ENCODE measurements at regions not wholly inside any gene's neighbourhood (a gene's known extent, or its start where the extent isn't known, plus 50 kb on each side); places are given as distances from the start of the nearest gene placed in this dataset.

GRCh38 chr4:164293203-164293602 lies 460.7 kb upstream of the SMIM31 start:
- H3K4me3 Mint-ChIP-seq = no peak overlapping the region
- no peak overlapping the region for H3K27ac Mint-ChIP-seq
- DNase-seq (ENCODE audit: low spot score in 2 of 2) (no peak), ATAC-seq (no peak)
- H3K36me3 Mint-ChIP-seq = no peaks in the 10 kb centered on the region
- H3K9me3 Mint-ChIP-seq = peaks cover 10% of the 10 kb centered on the region
- no peaks in the 10 kb centered on the region for H3K4me1 Mint-ChIP-seq

- Mint-ChIP-seq H3K4me3 (no peak overlapping the region), H3K9me3 (peaks cover 10% of the 10 kb centered on the region), H3K4me1 (no peaks in the 10 kb centered on the region), H3K36me3 (no peaks in the 10 kb centered on the region), H3K27ac (no peak overlapping the region)
- ATAC-seq = no peak
- DNase-seq (ENCODE audit: low spot score in 2 of 2) = no peak
Observed at GRCh38 chr4:164293743-164294142, 460.2 kb upstream of the SMIM31 start.

- Mint-ChIP-seq H3K27ac (no peak overlapping the region), H3K36me3 (no peaks in the 10 kb centered on the region), H3K4me1 (no peaks in the 10 kb centered on the region), H3K4me3 (no peak overlapping the region), H3K9me3 (peaks cover 12% of the 10 kb centered on the region)
- DNase-seq (ENCODE audit: low spot score in 2 of 2) = no peak
- no peak for ATAC-seq
Observed at GRCh38 chr4:164301430-164301829, 452.5 kb upstream of the SMIM31 start.

- Mint-ChIP-seq H3K36me3 (no peaks in the 10 kb centered on the region), H3K4me3 (no peak overlapping the region), H3K4me1 (no peaks in the 10 kb centered on the region), H3K9me3 (peaks cover 15% of the 10 kb centered on the region), H3K27ac (no peak overlapping the region)
- DNase-seq (ENCODE audit: low spot score in 2 of 2) = no peak
- ATAC-seq = no peak
Observed at GRCh38 chr4:164304101-164304639, 449.8 kb upstream of the SMIM31 start.

GRCh38 chr4:164304861-164305260 lies 449.1 kb upstream of the SMIM31 start:
- Mint-ChIP-seq H3K4me1 (no peaks in the 10 kb centered on the region), H3K36me3 (no peaks in the 10 kb centered on the region), H3K4me3 (no peak overlapping the region), H3K27ac (no peak overlapping the region), H3K9me3 (peaks cover 15% of the 10 kb centered on the region)
- no peak for DNase-seq (ENCODE audit: low spot score in 2 of 2)
- no peak for ATAC-seq

- Mint-ChIP-seq H3K4me1 (no peaks in the 10 kb centered on the region), H3K36me3 (no peaks in the 10 kb centered on the region), H3K27ac (no peak overlapping the region), H3K9me3 (peaks cover 5% of the 10 kb centered on the region), H3K4me3 (no peak overlapping the region)
- no peak for DNase-seq (ENCODE audit: low spot score in 2 of 2)
- ATAC-seq = no peak
Observed at GRCh38 chr4:164307262-164307661, 446.7 kb upstream of the SMIM31 start.

GRCh38 chr4:164312671-164313070 lies 441.3 kb upstream of the SMIM31 start:
- Mint-ChIP-seq H3K9me3 (peaks cover 9% of the 10 kb centered on the region), H3K36me3 (no peaks in the 10 kb centered on the region), H3K4me1 (no peaks in the 10 kb centered on the region), H3K4me3 (no peak overlapping the region), H3K27ac (no peak overlapping the region)
- DNase-seq (ENCODE audit: low spot score in 2 of 2) (no peak), ATAC-seq (no peak)

GRCh38 chr4:164313853-164314252 lies 440.1 kb upstream of the SMIM31 start:
- Mint-ChIP-seq H3K36me3 (no peaks in the 10 kb centered on the region), H3K4me3 (no peak overlapping the region), H3K4me1 (no peaks in the 10 kb centered on the region), H3K9me3 (peaks cover 7% of the 10 kb centered on the region), H3K27ac (no peak overlapping the region)
- ATAC-seq = no peak
- no peak for DNase-seq (ENCODE audit: low spot score in 2 of 2)

GRCh38 chr4:164318350-164318749 lies 435.6 kb upstream of the SMIM31 start:
- Mint-ChIP-seq H3K4me3 (no peak overlapping the region), H3K36me3 (no peaks in the 10 kb centered on the region), H3K27ac (no peak overlapping the region), H3K4me1 (no peaks in the 10 kb centered on the region), H3K9me3 (peaks cover 6% of the 10 kb centered on the region)
- ATAC-seq = no peak
- no peak for DNase-seq (ENCODE audit: low spot score in 2 of 2)

GRCh38 chr4:164319688-164320087 lies 434.2 kb upstream of the SMIM31 start:
- ATAC-seq = no peak
- no peak overlapping the region for H3K4me3 Mint-ChIP-seq

GRCh38 chr4:164320847-164321246 lies 433.1 kb upstream of the SMIM31 start:
- no peaks in the 10 kb centered on the region for H3K4me1 Mint-ChIP-seq
- no peaks in the 10 kb centered on the region for H3K36me3 Mint-ChIP-seq
- peaks cover 6% of the 10 kb centered on the region for H3K9me3 Mint-ChIP-seq
- H3K4me3 Mint-ChIP-seq = no peak overlapping the region
- no peak for DNase-seq (ENCODE audit: low spot score in 2 of 2)
- ATAC-seq = no peak
- H3K27ac Mint-ChIP-seq = no peak overlapping the region

More at GRCh38 chr4:164319688-164320087, 434.2 kb upstream of the SMIM31 start:
- Mint-ChIP-seq H3K9me3 (peaks cover 6% of the 10 kb centered on the region), H3K36me3 (no peaks in the 10 kb centered on the region), H3K4me1 (no peaks in the 10 kb centered on the region), H3K27ac (no peak overlapping the region)
- no peak for DNase-seq (ENCODE audit: low spot score in 2 of 2)

GRCh38 chr4:164326056-164326455 lies 427.9 kb upstream of the SMIM31 start:
- Mint-ChIP-seq H3K27ac (no peak overlapping the region), H3K9me3 (peaks cover 16% of the 10 kb centered on the region), H3K4me3 (no peak overlapping the region), H3K4me1 (no peaks in the 10 kb centered on the region), H3K36me3 (no peaks in the 10 kb centered on the region)
- no peak for DNase-seq (ENCODE audit: low spot score in 2 of 2)
- no peak for ATAC-seq

- Mint-ChIP-seq H3K4me3 (no peak overlapping the region), H3K9me3 (peaks cover 13% of the 10 kb centered on the region), H3K36me3 (no peaks in the 10 kb centered on the region), H3K27ac (no peak overlapping the region), H3K4me1 (no peaks in the 10 kb centered on the region)
- DNase-seq (ENCODE audit: low spot score in 2 of 2) (no peak), ATAC-seq (no peak)
Observed at GRCh38 chr4:164337219-164337944, 416.5 kb upstream of the SMIM31 start.

- Mint-ChIP-seq H3K4me3 (no peak overlapping the region), H3K27ac (no peak overlapping the region), H3K36me3 (no peaks in the 10 kb centered on the region), H3K9me3 (peaks cover 9% of the 10 kb centered on the region), H3K4me1 (no peaks in the 10 kb centered on the region)
- ATAC-seq = no peak
- no peak for DNase-seq (ENCODE audit: low spot score in 2 of 2)
Observed at GRCh38 chr4:164343472-164343976, 410.4 kb upstream of the SMIM31 start.

- Mint-ChIP-seq H3K27ac (no peak overlapping the region), H3K36me3 (no peaks in the 10 kb centered on the region), H3K9me3 (peaks cover 12% of the 10 kb centered on the region), H3K4me3 (no peak overlapping the region), H3K4me1 (no peaks in the 10 kb centered on the region)
- ATAC-seq (no peak), DNase-seq (ENCODE audit: low spot score in 2 of 2) (no peak)
Observed at GRCh38 chr4:164345756-164346155, 408.2 kb upstream of the SMIM31 start.

GRCh38 chr4:164350061-164350460 lies 403.9 kb upstream of the SMIM31 start:
- ATAC-seq (no peak), DNase-seq (ENCODE audit: low spot score in 2 of 2) (no peak)
- Mint-ChIP-seq H3K36me3 (no peaks in the 10 kb centered on the region), H3K9me3 (peaks cover 8% of the 10 kb centered on the region), H3K27ac (no peak overlapping the region), H3K4me1 (no peaks in the 10 kb centered on the region), H3K4me3 (no peak overlapping the region)

All from stimulated activated effector memory CD8-positive, alpha-beta T cell treated with anti-CD3 and anti-CD28 coated beads, Interleukin-12 subunit alpha, Interleukin-12 subunit beta, amount 100 ng/mL, for 72 hours (primary cell).